SK-N-SH (cell line): ENCODE measurements at regions not wholly inside any gene's neighbourhood (a gene's known extent, or its start where the extent isn't known, plus 50 kb on each side); places are given as distances from the start of the nearest gene placed in this dataset.

Source experiments
- NFIC ChIP-seq: IDR thresholded peaks from 2 replicates; pipeline ENCODE4 v1.4.0; 2012; ENCODE audit warnings: borderline replicate concordance
- POLR2AphosphoS5 ChIP-seq: IDR thresholded peaks from 2 replicates; pipeline ENCODE4 v1.6.1; 2012; ENCODE audit warnings: low read depth, low read length

DNA sequence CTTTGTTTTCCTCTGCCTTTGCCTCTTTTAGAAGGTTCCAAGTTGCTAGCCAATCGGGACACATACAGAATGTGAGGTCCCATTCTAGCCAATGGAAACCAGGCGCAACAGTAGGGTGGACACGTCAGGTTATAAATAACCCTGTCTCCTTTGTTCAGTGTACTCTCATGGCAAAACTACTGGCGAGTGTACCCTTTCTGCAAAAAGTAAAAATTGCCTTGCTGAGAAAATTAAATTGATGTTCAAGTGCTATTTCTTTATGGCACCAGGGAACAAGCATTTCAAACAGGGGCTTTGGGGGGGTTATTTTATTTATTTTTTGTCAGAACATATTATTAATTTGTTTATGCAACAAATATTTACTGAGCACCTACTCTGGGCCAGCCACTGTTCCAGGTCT lies 123.6 kb upstream of the SRSF6 start:
- TF ChIP-seq POLR2AphosphoS5 (no peak), NFIC (no peak)
